CD14-positive monocyte (primary cell): ENCODE measurements at regions not wholly inside any gene's neighbourhood (a gene's known extent, or its start where the extent isn't known, plus 50 kb on each side); places are given as distances from the start of the nearest gene placed in this dataset.

ENCODE experiments used
- DNase-seq, 3 donors: peaks; one replicate each; pipeline ENCODE4 v3.0.0-alpha.2; 2011 to 2022
- H2AFZ ChIP-seq: 2 replicates; pipeline ENCODE4 v1.6.0; 2012; ENCODE audit warnings: mild to moderate bottlenecking, low read depth, low read length, inconsistent platforms; ENCODE audit not compliant: insufficient read depth, poor library complexity, severe bottlenecking
- H3K27ac ChIP-seq, 2 donors: 1 replicate in 1 of 2; 2 replicates in 1 of 2; pipeline ENCODE4 v1.5.1; 2012 to 2013; ENCODE audit warnings: low read length in 2 of 2, control low read depth in 1 of 2, inconsistent platforms in 1 of 2, low read depth in 1 of 2, mild to moderate bottlenecking in 1 of 2
- H3K27me3 ChIP-seq, 2 donors: one replicate each; pipeline versions ENCODE4 v1.6.0 to v1.6.1; 2011 to 2013; ENCODE audit warnings: low read length in 2 of 2; ENCODE audit not compliant: control insufficient read depth in 2 of 2, insufficient read depth in 2 of 2
- H3K36me3 ChIP-seq, 2 donors: replicated peaks in 1 of 2; 1 replicate in 1 of 2; 2 replicates in 1 of 2; pipeline versions ENCODE4 v1.5.1 to v1.6.1; 2012 to 2013; ENCODE audit warnings: low read length in 2 of 2, control low read depth in 1 of 2, inconsistent platforms in 1 of 2, mild to moderate bottlenecking in 1 of 2; ENCODE audit not compliant: insufficient read depth in 2 of 2, control insufficient read depth in 1 of 2
- H3K4me1 ChIP-seq, 2 donors: 1 replicate in 1 of 2; 2 replicates in 1 of 2; pipeline versions ENCODE4 v1.5.1 to v1.6.1; 2012 to 2013; ENCODE audit warnings: low read length in 2 of 2, control low read depth in 1 of 2, inconsistent platforms in 1 of 2, mild to moderate bottlenecking in 1 of 2, moderate library complexity in 1 of 2; ENCODE audit not compliant: insufficient read depth in 2 of 2, control insufficient read depth in 1 of 2
- H3K4me2 ChIP-seq: replicated peaks from 2 replicates; pipeline ENCODE3; 2012; ENCODE audit warnings: low read length, moderate library complexity, mild to moderate bottlenecking; ENCODE audit not compliant: poor library complexity, severe bottlenecking; ENCODE audit errors: extremely low read depth
- H3K4me3 ChIP-seq, 3 experiments: fragments of 200-600 bp in 1 of 3; sonication (generic) in 1 of 3; replicated peaks in 1 of 3; 1 replicate in 2 of 3; 2 replicates in 1 of 3; pipeline ENCODE4 v1.5.1; 2011 to 2013; ENCODE audit warnings: low read length in 3 of 3, mild to moderate bottlenecking in 3 of 3, control low read depth in 2 of 3, low read depth in 2 of 3, inconsistent platforms in 1 of 3, moderate library complexity in 1 of 3
- H3K79me2 ChIP-seq: 2 replicates; pipeline ENCODE4 v1.6.0; 2012; ENCODE audit warnings: mild to moderate bottlenecking, control low read depth, inconsistent platforms, low read length, moderate library complexity; ENCODE audit not compliant: insufficient read depth
- H3K9ac ChIP-seq: 2 replicates; pipeline ENCODE4 v1.6.0; 2017; ENCODE audit warnings: low read length, mild to moderate bottlenecking; ENCODE audit not compliant: insufficient read depth, poor library complexity, severe bottlenecking
- H3K9me3 ChIP-seq, 2 donors: replicated peaks in 1 of 2; 1 replicate in 1 of 2; 2 replicates in 1 of 2; pipeline versions ENCODE4 v1.5.1 to v1.6.1; 2012 to 2013; ENCODE audit warnings: low read length in 2 of 2, control low read depth in 1 of 2; ENCODE audit not compliant: control insufficient read depth in 1 of 2, insufficient read depth in 1 of 2
- H4K20me1 ChIP-seq: 2 replicates; pipeline ENCODE4 v1.6.0; 2012; ENCODE audit warnings: mild to moderate bottlenecking, low read length, control low read depth, moderate library complexity; ENCODE audit not compliant: insufficient read depth
- H3K27ac Mint-ChIP-seq, 7 donors: one replicate each; pipeline ENCODE4 v1.8.0; 2020; ENCODE audit warnings: mild to moderate bottlenecking in 7 of 7, mixed read lengths in 7 of 7, moderate library complexity in 6 of 7, inconsistent platforms in 2 of 7
- H3K27me3 Mint-ChIP-seq, 3 donors: one replicate each; pipeline ENCODE4 v1.8.0; 2021 to 2022; ENCODE audit warnings: low read depth in 3 of 3, mild to moderate bottlenecking in 3 of 3, mixed read lengths in 3 of 3, moderate library complexity in 3 of 3, inconsistent platforms in 1 of 3
- H3K36me3 Mint-ChIP-seq, 2 donors: one replicate each; pipeline ENCODE4 v1.8.0; 2020; ENCODE audit warnings: mixed read lengths in 2 of 2, inconsistent platforms in 1 of 2, mild to moderate bottlenecking in 1 of 2
- H3K4me1 Mint-ChIP-seq: one replicate; pipeline ENCODE4 v1.8.0; 2020; ENCODE audit warnings: mild to moderate bottlenecking, mixed read lengths
- H3K4me3 Mint-ChIP-seq, 2 donors: one replicate each; pipeline ENCODE4 v1.8.0; 2020; ENCODE audit warnings: mild to moderate bottlenecking in 2 of 2, mixed read lengths in 2 of 2, moderate library complexity in 1 of 2
- H3K9me3 Mint-ChIP-seq, 7 donors: one replicate each; pipeline ENCODE4 v1.8.0; 2020 to 2022; ENCODE audit warnings: mixed read lengths in 7 of 7, mild to moderate bottlenecking in 6 of 7, moderate library complexity in 6 of 7, inconsistent platforms in 2 of 7
- CTCF ChIP-seq: fragments of 200-600 bp; IDR thresholded peaks from one replicate; pipeline ENCODE4 v1.8.0; 2022; ENCODE audit warnings: antibody characterized with exemption, mild to moderate bottlenecking
- WGBS: methylation state at CpG from one replicate; pipeline ENCODE4 v1.1.5; 2013; ENCODE audit warnings: missing lambda C conversion rate; ENCODE audit not compliant: insufficient coverage; 5-methylcytosine and 5-hydroxymethylcytosine counted together
- intact Hi-C, 2 donors: fragments of 100-400 bp; cut with micrococcal nuclease; formaldehyde crosslinking; loops; one replicate each; pipeline versions ENCODE4 v1.15.0 to v1.15.1; 2023

GRCh38 chr4:123776267-123776666 is 379.7 kb downstream of the SPRY1 start:
- no CpG with 5 or more reads among the region's 1 CpG for WGBS
- no peaks in the 10 kb centered on the region for H3K36me3 Mint-ChIP-seq

GRCh38 chr4:123777373-123777772 is 380.8 kb downstream of the SPRY1 start:
- no peak for TF ChIP-seq CTCF
- peaks cover 0 to 1% (median 0%) of the 10 kb centered on the region in 3 donors for H3K27me3 Mint-ChIP-seq
- no peak overlapping the region for H3K4me3 ChIP-seq
- H3K79me2 ChIP-seq, result no peaks in the 10 kb centered on the region
- H3K27ac ChIP-seq, result no peak overlapping the region
- intact Hi-C loops, result no loop called here
- H4K20me1 ChIP-seq, result no peaks in the 10 kb centered on the region
- H3K4me3 Mint-ChIP-seq, result no peak overlapping the region
- H3K9ac ChIP-seq, result no peak overlapping the region
- no peak overlapping the region for H2AFZ ChIP-seq
- H3K4me1 Mint-ChIP-seq, result peaks cover 7% of the 10 kb centered on the region
- WGBS, result 100% methylated on average over 1 of the region's 1 CpG
- no peaks in the 10 kb centered on the region for H3K27me3 ChIP-seq
- H3K9me3 ChIP-seq, result peaks cover 0 to 4% of the 10 kb centered on the region in 2 donors
- H3K9me3 Mint-ChIP-seq, result peaks cover 0 to 9% (median 5%) of the 10 kb centered on the region in 7 donors
- H3K4me2 ChIP-seq, result no peak overlapping the region
- H3K27ac Mint-ChIP-seq, result no peak overlapping the region
- H3K36me3 ChIP-seq, result no peaks in the 10 kb centered on the region
- no peaks in the 10 kb centered on the region for H3K36me3 Mint-ChIP-seq
- no peak for DNase-seq
- H3K4me1 ChIP-seq, result no peaks in the 10 kb centered on the region

More at GRCh38 chr4:123776267-123776666, 379.7 kb downstream of the SPRY1 start:
- no peaks in the 10 kb centered on the region for H3K27me3 ChIP-seq
- H3K4me2 ChIP-seq, result no peak overlapping the region
- H3K4me3 ChIP-seq, result no peak overlapping the region
- H2AFZ ChIP-seq, result no peak overlapping the region
- H3K9me3 ChIP-seq, result peaks cover 0 to 4% of the 10 kb centered on the region in 2 donors
- intact Hi-C loops, result no loop called here
- no peaks in the 10 kb centered on the region for H3K36me3 ChIP-seq
- no peak overlapping the region for H3K27ac ChIP-seq
- no peak overlapping the region for H3K9ac ChIP-seq
- H4K20me1 ChIP-seq, result no peaks in the 10 kb centered on the region
- H3K4me1 ChIP-seq, result no peaks in the 10 kb centered on the region
- Mint-ChIP-seq H3K4me3 (no peak overlapping the region), H3K27ac (no peak overlapping the region), H3K4me1 (peaks cover 7% of the 10 kb centered on the region), H3K9me3 (peaks cover 0 to 9% (median 5%) of the 10 kb centered on the region in 7 donors), H3K27me3 (peaks cover 0 to 1% (median 0%) of the 10 kb centered on the region in 3 donors)
- DNase-seq, result no peak
- no peak for TF ChIP-seq CTCF
- no peaks in the 10 kb centered on the region for H3K79me2 ChIP-seq
